GM18508 (cell line): ENCODE measurements at regions not wholly inside any gene's neighbourhood (a gene's known extent, or its start where the extent isn't known, plus 50 kb on each side); places are given as distances from the start of the nearest gene placed in this dataset.
"Not testable (repeated sequence)": the region's sequence is repeated elsewhere in the genome, so short reads cannot be mapped to it uniquely, and the experiment has no call there.

Source experiments
- ATAC-seq: cut with Tn5 transposase; IDR thresholded peaks from one replicate; pipeline ENCODE4 v1.9.1; 2021; ENCODE audit warnings: moderate number of reproducible peaks; ENCODE audit not compliant: insufficient read depth, unreplicated experiment

DNA sequence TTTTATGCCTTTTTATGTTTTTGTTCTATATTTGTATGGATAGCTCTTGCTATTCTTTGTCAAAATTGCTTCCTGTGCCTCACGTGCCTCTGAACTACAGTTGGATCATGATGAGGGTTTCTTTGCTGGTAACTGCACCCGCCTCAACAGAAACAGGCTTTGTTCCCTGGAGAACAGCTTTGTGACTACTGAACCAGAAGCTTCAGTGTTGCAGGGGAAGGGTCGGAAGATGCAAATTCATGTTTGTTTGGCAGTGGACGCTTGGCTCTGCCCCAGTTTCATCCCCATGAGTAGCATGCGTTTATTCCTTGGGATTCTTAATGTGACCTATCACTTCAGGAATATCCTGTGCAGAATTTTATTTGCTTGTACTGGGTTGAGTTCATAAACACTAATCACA lies 959.1 kb upstream of the WWC1 start:
- ATAC-seq = no peak

DNA sequence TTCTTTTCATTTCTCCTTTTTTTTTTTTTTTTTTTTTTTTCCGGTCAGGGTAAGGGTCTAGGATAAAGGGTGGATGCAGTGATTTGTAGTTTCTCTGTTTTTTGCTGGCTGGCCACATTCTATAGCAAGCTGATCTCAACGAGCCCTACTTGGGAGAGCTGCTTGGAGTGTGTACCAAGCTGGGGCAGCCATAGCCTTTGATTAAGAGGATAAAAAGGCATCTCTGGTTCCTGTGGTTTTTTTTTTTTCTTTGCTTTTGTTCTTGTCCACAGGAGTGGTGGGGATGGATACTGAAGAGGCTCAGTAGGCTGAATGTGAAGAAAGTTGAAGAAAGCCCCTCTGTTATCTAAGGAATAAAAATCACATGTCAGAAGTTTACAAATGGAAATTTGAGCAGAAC lies 955.3 kb upstream of the WWC1 start:
- no peak for ATAC-seq

GRCh38 chr5:167339205-167339604 lies 952.2 kb upstream of the WWC1 start:
- no peak for ATAC-seq

GRCh38 chr5:167346461-167346860 lies 945.0 kb upstream of the WWC1 start:
- ATAC-seq = no peak

GRCh38 chr5:167348251-167348926 lies 943.1 kb upstream of the WWC1 start:
- ATAC-seq = no peak

GRCh38 chr5:167348980-167349379 lies 942.5 kb upstream of the WWC1 start:
- no peak for ATAC-seq

- ATAC-seq = no peak
Measured at GRCh38 chr5:167351316-167351715, 940.1 kb upstream of the WWC1 start.

DNA sequence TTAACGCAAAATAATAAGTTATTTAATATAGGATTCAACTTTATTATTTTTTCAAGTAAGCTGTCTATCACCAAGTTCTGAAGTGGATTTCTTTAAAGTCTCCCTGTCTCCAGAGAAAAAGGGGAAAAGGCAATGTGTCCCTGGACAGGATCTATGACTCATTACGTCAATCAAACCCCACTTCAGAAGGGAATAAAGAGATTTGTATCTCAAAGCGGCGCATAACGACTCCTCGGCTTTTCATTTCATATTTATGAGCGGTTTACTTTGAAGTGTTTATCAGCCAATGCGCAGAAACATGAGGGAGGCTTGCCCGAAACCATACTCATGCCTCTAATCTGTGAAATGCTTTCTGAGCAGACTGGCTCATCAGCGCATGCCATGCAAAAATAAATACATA lies 938.6 kb upstream of the WWC1 start:
- no peak for ATAC-seq

- ATAC-seq = no peak
Measured at GRCh38 chr5:167355346-167355745, 936.1 kb upstream of the WWC1 start.

DNA sequence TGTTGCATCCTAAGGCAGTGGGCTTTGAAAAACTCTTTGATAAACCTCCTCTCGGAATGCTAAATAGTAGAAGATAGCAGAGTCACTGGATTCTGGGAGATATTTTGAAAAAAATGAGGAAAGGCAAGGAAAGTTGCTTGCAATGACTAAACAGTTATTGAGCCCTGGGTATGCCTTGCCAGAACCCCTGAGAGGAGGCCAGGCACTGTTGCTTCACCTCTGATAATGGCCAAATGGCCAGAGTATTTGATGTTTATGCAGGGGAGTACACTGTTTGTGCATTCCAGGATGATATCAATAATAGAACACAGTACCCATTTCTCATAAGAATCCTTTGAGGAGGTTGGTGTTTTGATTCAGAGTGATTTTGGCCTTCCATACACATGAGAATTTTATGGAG lies 935.1 kb upstream of the WWC1 start:
- ATAC-seq = no peak

GRCh38 chr5:167358868-167359492 lies 932.5 kb upstream of the WWC1 start:
- ATAC-seq = no peak

DNA sequence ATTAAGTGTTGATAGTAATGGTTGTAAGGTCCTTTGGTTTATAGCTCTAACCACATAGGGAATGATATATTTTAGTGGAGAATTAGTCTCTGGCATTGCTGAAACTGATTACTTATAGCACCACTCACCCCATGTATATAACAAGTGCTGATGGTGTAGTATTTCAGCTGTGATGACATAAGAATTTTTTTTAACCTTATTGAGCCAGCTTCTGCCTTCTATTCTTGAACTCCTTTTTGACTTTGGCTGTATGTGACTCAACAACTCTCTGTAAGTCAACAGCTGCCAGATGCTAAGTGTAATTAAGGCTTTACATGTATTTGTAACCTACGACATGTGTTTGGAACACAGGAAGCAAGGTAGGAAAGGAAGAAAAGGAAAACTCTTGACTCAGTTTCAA lies 929.6 kb upstream of the WWC1 start:
- ATAC-seq = no peak

DNA sequence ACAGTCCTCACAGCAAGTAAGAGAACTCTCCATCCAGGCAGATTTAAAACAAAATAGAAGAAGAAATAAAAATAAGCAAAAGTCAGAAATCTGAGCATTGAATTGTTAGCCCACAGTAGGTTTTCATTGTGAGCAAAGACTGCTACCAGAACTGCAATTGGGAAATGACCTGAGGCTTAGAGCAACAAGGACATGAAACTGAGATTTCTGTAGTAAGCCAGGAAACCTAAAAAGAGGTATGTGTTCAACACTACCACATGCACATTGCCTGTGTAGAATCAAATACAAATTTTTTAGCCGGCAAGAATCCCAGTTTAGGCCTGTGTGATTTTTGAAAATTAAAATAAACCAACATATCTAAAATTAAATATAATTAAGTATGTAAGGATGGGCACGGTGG lies 928.4 kb upstream of the WWC1 start:
- no peak for ATAC-seq

GRCh38 chr5:167375125-167375524 lies 916.3 kb upstream of the WWC1 start:
- no peak for ATAC-seq

DNA sequence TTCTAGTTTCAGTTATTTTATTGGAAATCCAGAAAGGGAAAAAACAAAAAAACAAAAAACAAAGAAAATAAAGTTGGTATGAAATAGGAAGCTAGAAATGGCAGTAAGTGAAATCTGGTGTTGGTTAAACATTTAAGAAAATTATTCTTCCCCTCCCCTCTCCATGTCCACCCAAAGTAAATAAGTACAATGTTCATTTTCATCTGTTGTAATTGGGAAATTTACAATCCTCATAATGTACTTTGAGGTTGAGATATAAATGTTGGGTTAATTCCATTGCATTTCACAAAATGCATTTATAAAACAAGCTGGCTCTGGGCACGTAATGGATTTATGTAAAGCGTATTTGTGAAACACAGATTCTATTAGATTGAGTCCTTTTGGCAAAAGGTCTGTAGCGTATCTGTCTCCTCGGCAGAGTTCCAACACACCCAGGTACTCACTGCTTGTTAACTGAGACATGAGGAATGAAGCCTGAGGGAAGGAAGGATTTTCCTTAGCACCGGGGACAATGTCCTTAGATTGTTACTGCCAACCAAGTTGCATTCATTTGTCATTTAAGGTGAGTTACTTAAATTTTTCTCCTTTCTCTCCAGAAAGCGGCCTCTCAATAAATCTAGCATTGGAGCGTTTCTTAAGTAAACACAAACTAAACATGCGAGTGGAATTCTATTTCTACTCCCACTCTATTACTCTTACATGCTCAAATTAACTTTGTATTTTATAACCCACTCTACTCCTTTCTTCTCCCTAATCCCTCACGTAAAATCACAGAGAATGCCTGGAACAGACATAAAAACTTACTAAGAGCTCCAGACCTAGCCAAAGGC lies 912.3 kb upstream of the WWC1 start:
- no peak for ATAC-seq

- ATAC-seq = no peak
Measured at GRCh38 chr5:167381457-167381856, 910.0 kb upstream of the WWC1 start.

GRCh38 chr5:167389537-167389936 lies 901.9 kb upstream of the WWC1 start:
- no peak for ATAC-seq

- ATAC-seq = not testable (repeated sequence)
Measured at GRCh38 chr5:167391286-167391685, 900.2 kb upstream of the WWC1 start.

DNA sequence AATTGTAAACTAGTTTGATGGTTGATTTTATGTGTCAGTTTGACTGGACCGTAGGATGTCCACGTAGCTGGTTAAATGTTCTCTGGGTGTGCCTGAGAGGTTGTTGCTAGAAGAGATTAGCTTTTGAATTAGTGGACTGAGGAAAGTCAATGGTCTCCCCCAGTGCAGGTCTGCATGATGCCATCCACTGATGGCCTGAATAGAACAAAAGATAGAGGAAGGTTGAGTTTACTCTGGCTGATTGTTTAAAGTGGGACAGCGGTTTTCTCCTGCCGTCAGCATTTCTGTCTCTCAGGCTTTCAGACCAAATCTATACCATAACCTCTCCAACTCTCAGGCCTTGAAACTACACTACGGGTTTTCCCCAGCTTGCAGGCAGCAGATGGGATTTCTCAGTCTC lies 899.2 kb upstream of the WWC1 start:
- no peak for ATAC-seq

DNA sequence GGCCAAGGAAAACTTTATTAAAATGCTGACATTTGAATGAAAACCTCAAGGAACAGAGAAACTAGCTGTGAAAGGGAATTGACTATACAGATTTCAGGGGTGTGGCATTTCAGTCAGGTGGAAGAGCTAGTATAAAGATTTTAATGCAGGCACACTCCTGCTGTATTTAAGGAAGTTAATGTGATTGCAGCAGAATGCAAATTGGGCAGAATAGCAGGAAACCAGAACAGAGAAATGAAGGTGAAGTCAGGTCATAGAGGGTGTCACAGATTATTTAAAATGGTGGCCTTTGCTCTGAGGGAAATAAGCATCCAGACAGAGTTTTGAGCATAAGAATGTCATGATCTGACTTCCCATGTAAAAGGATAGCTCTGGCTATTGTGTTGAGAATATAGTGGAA lies 898.1 kb upstream of the WWC1 start:
- ATAC-seq = no peak

- no peak for ATAC-seq
Measured at GRCh38 chr5:167402671-167403070, 888.8 kb upstream of the WWC1 start.
